H9 (cell line): ENCODE measurements at regions not wholly inside any gene's neighbourhood (a gene's known extent, or its start where the extent isn't known, plus 50 kb on each side); places are given as distances from the start of the nearest gene placed in this dataset.

Source experiments
- DNase-seq: peaks from one replicate; pipeline ENCODE4 v3.0.0-alpha.2; 2017
- H2AFZ ChIP-seq: one replicate; pipeline ENCODE4 v1.6.1; 2013; ENCODE audit warnings: mild to moderate bottlenecking, low read length, control low read depth, moderate library complexity
- H2AK5ac ChIP-seq: 2 replicates; pipeline ENCODE4 v1.6.1; 2013; ENCODE audit warnings: low read length, control low read depth, mixed read lengths; ENCODE audit not compliant: insufficient read length
- H2BK120ac ChIP-seq: one replicate; pipeline ENCODE4 v1.6.1; 2013; ENCODE audit warnings: low read depth, mild to moderate bottlenecking, low read length, control low read depth, inconsistent platforms; ENCODE audit not compliant: poor library complexity, severe bottlenecking
- H2BK12ac ChIP-seq: 2 replicates; pipeline ENCODE4 v1.6.1; 2013; ENCODE audit warnings: low read length, control low read depth, mixed read lengths, low read depth; ENCODE audit not compliant: insufficient read length
- H2BK15ac ChIP-seq: 2 replicates; pipeline ENCODE4 v1.6.1; 2013; ENCODE audit warnings: low read depth, low read length, control low read depth
- H2BK20ac ChIP-seq: one replicate; pipeline ENCODE4 v1.6.1; 2013; ENCODE audit warnings: low read depth, mild to moderate bottlenecking, low read length, control low read depth, inconsistent platforms; ENCODE audit not compliant: poor library complexity, severe bottlenecking
- H2BK5ac ChIP-seq: 2 replicates; pipeline ENCODE4 v1.6.1; 2013; ENCODE audit warnings: low read length, control low read depth, mixed read lengths; ENCODE audit not compliant: insufficient read length
- H3K14ac ChIP-seq: 2 replicates; pipeline ENCODE4 v1.6.1; 2013; ENCODE audit warnings: low read length, control low read depth; ENCODE audit not compliant: insufficient read depth
- H3K18ac ChIP-seq: 2 replicates; pipeline ENCODE4 v1.6.1; 2013; ENCODE audit warnings: low read depth, mild to moderate bottlenecking, mixed read lengths, low read length, control low read depth; ENCODE audit not compliant: insufficient read length
- H3K23ac ChIP-seq: 2 replicates; pipeline ENCODE4 v1.6.1; 2013; ENCODE audit warnings: low read length, control low read depth, mixed read lengths, low read depth; ENCODE audit not compliant: insufficient read length
- H3K23me2 ChIP-seq: 2 replicates; pipeline ENCODE4 v1.6.1; 2013; ENCODE audit warnings: low read depth, mild to moderate bottlenecking, mixed read lengths, low read length, control low read depth; ENCODE audit not compliant: insufficient read length, poor library complexity, severe bottlenecking
- H3K27ac ChIP-seq: 2 replicates; pipeline ENCODE4 v1.5.1; 2013; ENCODE audit warnings: low read length, control low read depth, mixed read lengths, low read depth; ENCODE audit not compliant: insufficient read length
- H3K27me3 ChIP-seq: 2 replicates; pipeline ENCODE4 v1.6.1; 2013; ENCODE audit warnings: low read length, control low read depth, inconsistent platforms; ENCODE audit not compliant: insufficient read depth
- H3K4ac ChIP-seq: 2 replicates; pipeline ENCODE4 v1.6.1; 2013; ENCODE audit warnings: low read depth, mild to moderate bottlenecking, control low read depth, inconsistent platforms, low read length, moderate library complexity
- H3K4me1 ChIP-seq: 2 replicates; pipeline ENCODE4 v1.6.1; 2013; ENCODE audit warnings: low read length, control low read depth, inconsistent platforms; ENCODE audit not compliant: insufficient read depth
- H3K4me2 ChIP-seq: 2 replicates; pipeline ENCODE4 v1.6.1; 2013; ENCODE audit warnings: low read length, control low read depth, mixed read lengths; ENCODE audit not compliant: insufficient read length, insufficient read depth
- H3K56ac ChIP-seq: 2 replicates; pipeline ENCODE4 v1.6.1; 2013; ENCODE audit warnings: low read depth, mild to moderate bottlenecking, mixed read lengths, low read length, control low read depth; ENCODE audit not compliant: insufficient read length
- H3K79me1 ChIP-seq: 2 replicates; pipeline ENCODE4 v1.6.1; 2013; ENCODE audit warnings: low read depth, mild to moderate bottlenecking, moderate library complexity, low read length, control low read depth, inconsistent platforms; ENCODE audit not compliant: insufficient read depth, poor library complexity, severe bottlenecking
- H3K79me2 ChIP-seq: 2 replicates; pipeline ENCODE4 v1.6.1; 2013; ENCODE audit warnings: low read length, control low read depth, inconsistent platforms; ENCODE audit not compliant: insufficient read depth
- H3K9ac ChIP-seq: 2 replicates; pipeline ENCODE4 v1.6.1; 2013; ENCODE audit warnings: low read length, control low read depth, mixed read lengths; ENCODE audit not compliant: insufficient read length; ENCODE audit errors: extremely low read depth
- H3K9me3 ChIP-seq: one replicate; pipeline ENCODE4 v1.6.1; 2013; ENCODE audit warnings: low read depth, low read length, inconsistent platforms; ENCODE audit not compliant: control insufficient read depth
- H3T11ph ChIP-seq: one replicate; pipeline ENCODE4 v1.6.1; 2013; ENCODE audit warnings: mild to moderate bottlenecking, low read length, control low read depth, inconsistent platforms
- H4K20me1 ChIP-seq: one replicate; pipeline ENCODE4 v1.6.1; 2013; ENCODE audit not compliant: control insufficient read depth, insufficient read length, insufficient read depth
- H4K5ac ChIP-seq: 2 replicates; pipeline ENCODE4 v1.6.1; 2013; ENCODE audit warnings: low read depth, mild to moderate bottlenecking, mixed read lengths, low read length, control low read depth; ENCODE audit not compliant: insufficient read length
- H4K8ac ChIP-seq: replicated peaks from 2 replicates; pipeline ENCODE4 v1.6.1; 2013; ENCODE audit warnings: low read length, control low read depth, mixed read lengths, low read depth; ENCODE audit not compliant: insufficient read length
- H4K91ac ChIP-seq: 2 replicates; pipeline ENCODE4 v1.6.1; 2013; ENCODE audit warnings: low read depth, mild to moderate bottlenecking, moderate library complexity, mixed read lengths, low read length, control low read depth; ENCODE audit not compliant: insufficient read length
- H3K27ac Mint-ChIP-seq, 3 experiments: 2 replicates in 2 of 3; 3 replicates in 1 of 3; pipeline ENCODE4 v1.8.0; 2020 to 2021; ENCODE audit warnings: mixed read lengths in 3 of 3, mild to moderate bottlenecking in 1 of 3, moderate library complexity in 1 of 3
- H3K27me3 Mint-ChIP-seq: 2 replicates; pipeline ENCODE4 v1.8.0; 2021; ENCODE audit warnings: low read depth, mild to moderate bottlenecking, moderate library complexity, mixed read lengths
- H3K36me3 Mint-ChIP-seq, 3 experiments: 2 replicates in 2 of 3; 3 replicates in 1 of 3; pipeline ENCODE4 v1.8.0; 2020 to 2021; ENCODE audit warnings: low read depth in 3 of 3, mixed read lengths in 3 of 3; ENCODE audit not compliant: insufficient read depth in 1 of 3
- H3K4me1 Mint-ChIP-seq, 2 experiments: 2 replicates each; pipeline ENCODE4 v1.8.0; 2020; ENCODE audit warnings: mixed read lengths in 2 of 2
- H3K4me3 Mint-ChIP-seq, 2 experiments: 2 replicates in 1 of 2; 3 replicates in 1 of 2; pipeline ENCODE4 v1.8.0; 2020 to 2021; ENCODE audit warnings: mild to moderate bottlenecking in 2 of 2, mixed read lengths in 2 of 2, moderate library complexity in 1 of 2
- H3K9me3 Mint-ChIP-seq, 2 experiments: 2 replicates in 1 of 2; 3 replicates in 1 of 2; pipeline ENCODE4 v1.8.0; 2020; ENCODE audit warnings: mild to moderate bottlenecking in 2 of 2, mixed read lengths in 2 of 2, moderate library complexity in 1 of 2
- TF ChIP-seq, protein P1 (sequence below): fragments of 200-600 bp; sonication (generic); conservative IDR thresholded peaks from 3 replicates; pipeline ENCODE4 v1.8.0; 2021; ENCODE audit warnings: antibody characterized with exemption, mild to moderate bottlenecking

DNA sequence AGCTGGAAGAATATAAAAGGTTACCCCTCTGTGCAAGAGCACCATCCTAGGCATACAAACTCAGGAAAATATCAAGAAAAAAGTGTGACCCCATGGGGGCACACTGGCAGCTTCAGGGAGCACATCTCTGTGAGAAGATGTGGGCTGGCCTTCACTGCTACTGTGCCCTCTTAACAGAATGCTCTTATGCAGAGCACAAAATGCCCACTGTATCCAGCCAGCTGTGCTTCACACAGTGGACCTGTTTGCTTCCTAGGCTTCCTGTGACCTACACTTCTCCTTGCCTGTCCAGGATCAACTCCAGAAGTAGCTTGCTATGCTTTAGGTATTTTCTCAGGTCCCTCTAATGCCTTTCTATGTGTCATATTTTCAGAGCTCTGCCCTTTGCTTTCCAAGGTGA lies 380.2 kb upstream of the MMS22L start:
- no peak overlapping the region for H3K14ac ChIP-seq
- H3K4ac ChIP-seq = no peak overlapping the region
- H4K5ac ChIP-seq = no peak overlapping the region
- no peak overlapping the region for H2AK5ac ChIP-seq
- no peak overlapping the region for H3K9ac ChIP-seq
- no peak overlapping the region for H2BK12ac ChIP-seq
- H2BK20ac ChIP-seq = no peak overlapping the region
- no peak overlapping the region for H4K8ac ChIP-seq
- H3K56ac ChIP-seq = no peak overlapping the region
- H3K27me3 Mint-ChIP-seq = peaks cover 2% of the 10 kb centered on the region; the same call in 1 of the 2 replicates
- no peaks in the 10 kb centered on the region for H3K27me3 ChIP-seq
- no peaks in the 10 kb centered on the region for H3K79me1 ChIP-seq
- no peak overlapping the region for H3K4me2 ChIP-seq
- H3K9me3 ChIP-seq = no peaks in the 10 kb centered on the region
- H3K4me1 Mint-ChIP-seq = peaks cover 4 to 9% of the 10 kb centered on the region in 2 experiments
- no peak overlapping the region for H3T11ph ChIP-seq
- no peak overlapping the region for H3K4me3 Mint-ChIP-seq
- no peaks in the 10 kb centered on the region for H3K36me3 Mint-ChIP-seq
- no peak overlapping the region for H2BK15ac ChIP-seq
- no peaks in the 10 kb centered on the region for H3K23me2 ChIP-seq
- DNase-seq = no peak
- no peak overlapping the region for H4K91ac ChIP-seq
- H3K23ac ChIP-seq = no peak overlapping the region
- TF ChIP-seq, protein P1, sequence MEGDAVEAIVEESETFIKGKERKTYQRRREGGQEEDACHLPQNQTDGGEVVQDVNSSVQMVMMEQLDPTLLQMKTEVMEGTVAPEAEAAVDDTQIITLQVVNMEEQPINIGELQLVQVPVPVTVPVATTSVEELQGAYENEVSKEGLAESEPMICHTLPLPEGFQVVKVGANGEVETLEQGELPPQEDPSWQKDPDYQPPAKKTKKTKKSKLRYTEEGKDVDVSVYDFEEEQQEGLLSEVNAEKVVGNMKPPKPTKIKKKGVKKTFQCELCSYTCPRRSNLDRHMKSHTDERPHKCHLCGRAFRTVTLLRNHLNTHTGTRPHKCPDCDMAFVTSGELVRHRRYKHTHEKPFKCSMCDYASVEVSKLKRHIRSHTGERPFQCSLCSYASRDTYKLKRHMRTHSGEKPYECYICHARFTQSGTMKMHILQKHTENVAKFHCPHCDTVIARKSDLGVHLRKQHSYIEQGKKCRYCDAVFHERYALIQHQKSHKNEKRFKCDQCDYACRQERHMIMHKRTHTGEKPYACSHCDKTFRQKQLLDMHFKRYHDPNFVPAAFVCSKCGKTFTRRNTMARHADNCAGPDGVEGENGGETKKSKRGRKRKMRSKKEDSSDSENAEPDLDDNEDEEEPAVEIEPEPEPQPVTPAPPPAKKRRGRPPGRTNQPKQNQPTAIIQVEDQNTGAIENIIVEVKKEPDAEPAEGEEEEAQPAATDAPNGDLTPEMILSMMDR = no peak
- H2BK120ac ChIP-seq = no peak overlapping the region
- H2BK5ac ChIP-seq = no peak overlapping the region
- no peak overlapping the region for H2AFZ ChIP-seq
- H3K27ac Mint-ChIP-seq = peak overlapping the region in 1 of 3 experiments; percentile 20; a peak in 1 of 7 replicates
- H3K27ac ChIP-seq = no peak overlapping the region
- no peaks in the 10 kb centered on the region for H3K4me1 ChIP-seq
- H3K9me3 Mint-ChIP-seq = no peaks in the 10 kb centered on the region
- H3K18ac ChIP-seq = no peak overlapping the region
- H4K20me1 ChIP-seq = no peaks in the 10 kb centered on the region
- no peaks in the 10 kb centered on the region; the same call in 1 of the 2 replicates for H3K79me2 ChIP-seq
